ENCODE measurements at regions not wholly inside any gene's neighbourhood (a gene's known extent, or its start where the extent isn't known, plus 50 kb on each side); places are given as distances from the start of the nearest gene placed in this dataset.

DNA sequence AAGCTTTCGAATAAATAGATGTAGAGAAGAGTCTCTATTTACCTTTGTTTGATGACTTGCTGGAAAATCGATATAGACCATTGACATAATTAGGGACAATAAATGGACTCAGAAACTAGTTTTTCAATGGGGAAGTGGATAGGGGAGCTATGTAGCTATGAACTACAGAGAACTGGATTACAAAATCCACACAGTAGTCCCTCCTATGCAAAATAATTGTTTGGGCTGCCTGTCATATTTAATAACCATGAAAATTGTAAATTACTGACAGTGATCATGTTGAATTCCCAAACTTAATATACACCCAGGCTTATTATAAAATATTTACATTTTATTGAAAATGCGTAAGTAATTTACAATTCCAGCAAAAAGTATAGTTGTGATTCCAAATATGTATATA lies 333.1 kb upstream of the FAM241A start:
- Histone ChIP-seq H3K79me1 (ENCODE audit: low read depth, low read length) (no peaks in the 10 kb centered on the region), H3K4ac (replicated peaks; ENCODE audit: insufficient read length, low read depth, low read length) (no peak overlapping the region), H3K4me3 (ENCODE audit: extremely low read depth in 1 of 4, insufficient read depth in 2 of 4, low read depth in 3 of 4, low read length in 4 of 4) (no peak overlapping the region), H2BK5ac (ENCODE audit: low read depth, low read length) (no peak overlapping the region), H4K20me1 (replicated peaks in 1 of 2; ENCODE audit: control insufficient read depth in 1 of 2, insufficient read depth in 2 of 2, low read length in 2 of 2) (peaks cover 0 to 4% of the 10 kb centered on the region in 2 experiments), H2BK20ac (ENCODE audit: low read length) (no peak overlapping the region), H3K9ac (replicated peaks in 1 of 4; ENCODE audit: extremely low read depth in 1 of 4, low read depth in 3 of 4, low read length in 3 of 4) (no peak overlapping the region), H4K8ac (ENCODE audit: extremely low read depth, insufficient read depth, low read length) (no peak overlapping the region), H3K23ac (ENCODE audit: insufficient read length) (no peak overlapping the region), H3K27ac (ENCODE audit: low read depth, low read length) (no peak overlapping the region), H3K4me1 (replicated peaks in 1 of 4; ENCODE audit: control insufficient read depth in 3 of 4, insufficient read depth in 4 of 4, low read length in 3 of 4) (0 out of 7 replicates have a peak, but pooled peaks cover 0 to 2% (median 0%) of the 10 kb centered on the region in 4 experiments), H2AFZ (ENCODE audit: low read length) (no peak overlapping the region), H3K14ac (ENCODE audit: insufficient read length) (no peak overlapping the region), H2AK5ac (ENCODE audit: low read depth, low read length) (no peak overlapping the region), H2BK12ac (ENCODE audit: low read depth, low read length) (no peak overlapping the region), H3K23me2 (ENCODE audit: low read depth, low read length) (no peaks in the 10 kb centered on the region), H4K5ac (ENCODE audit: insufficient read length, low read depth, low read length) (no peak overlapping the region), H3K4me2 (ENCODE audit: insufficient read depth in 1 of 2, low read depth in 2 of 2, low read length in 2 of 2) (no peak overlapping the region), H4K91ac (replicated peaks; ENCODE audit: insufficient read length, low read length) (no peak overlapping the region), H3K56ac (replicated peaks; ENCODE audit: insufficient read length, low read depth, low read length) (no peak overlapping the region), H2BK15ac (ENCODE audit: low read length) (no peak overlapping the region), H2BK120ac (replicated peaks; ENCODE audit: low read depth, low read length) (no peak overlapping the region), H3K27me3 (replicated peaks in 1 of 4; ENCODE audit: control insufficient read depth in 3 of 4, extremely low read depth in 1 of 4, insufficient read depth in 3 of 4, low read length in 3 of 4) (peaks cover 17 to 43% (median 32%) of the 10 kb centered on the region in 4 experiments), H3K36me3 (ENCODE audit: control insufficient read depth in 2 of 4, insufficient read depth in 4 of 4, low read length in 3 of 4) (no peaks in the 10 kb centered on the region), H3K9me3 (ENCODE audit: insufficient read depth in 2 of 2, low read depth in 1 of 2, low read length in 1 of 2) (peaks cover 0 to under 1% of the 10 kb centered on the region in 2 experiments; a peak in 1 of 4 replicates), H3K79me2 (ENCODE audit: control insufficient read depth in 1 of 2, insufficient read depth in 2 of 2, low read length in 2 of 2) (no peaks in the 10 kb centered on the region), H3K18ac (ENCODE audit: extremely low read depth, low read length) (no peak overlapping the region)
- WGBS, 2 experiments (ENCODE audit: extremely low coverage in 1 of 2, insufficient coverage in 1 of 2, insufficient read length in 1 of 2, insufficient replicate concordance in 2 of 2, low coverage in 1 of 2, low lambda C conversion rate in 2 of 2, missing lambda C conversion rate in 1 of 2) = 90% methylated on average over 3 of the region's 3 CpGs; no CpG with 5 or more reads in 1 of the 2 experiments
- ChIA-PET POLR2A (ENCODE audit: partially characterized antibody) (no interaction called here), CTCF (ENCODE audit: partially characterized antibody) (interaction anchor here (1.3 to 1.6 kb wide), 2 partner anchors 13 to 35 kb away, joined by 3 to 4 read pairs; no protein-coding TSS in a partner anchor)
- no peak for DNase-seq (ENCODE audit: low read depth in 1 of 2, low spot score in 2 of 2)
- no peak for FAIRE-seq
- no peak for TF ChIP-seq MAFK (IDR thresholded peaks at IDR 0.05; ENCODE audit: low read depth, low read length)
- no peak for TF ChIP-seq PHF8 (conservative IDR thresholded peaks at IDR 0.05; ENCODE audit: low read depth, low read length)
- no peak for TF ChIP-seq TEAD4 (IDR thresholded peaks at IDR 0.05; ENCODE audit: low read depth, low read length)
- TF ChIP-seq JUND (IDR thresholded peaks at IDR 0.05; ENCODE audit: low read length) = no peak
- no peak for TF ChIP-seq RBBP5 (IDR thresholded peaks at IDR 0.05; ENCODE audit: borderline replicate concordance, low read depth, low read length)
- no peak for TF ChIP-seq ASH2L (IDR thresholded peaks at IDR 0.05; ENCODE audit: low read length)
- no peak for TF ChIP-seq EP300 (IDR thresholded peaks at IDR 0.05; ENCODE audit: borderline replicate concordance in 1 of 2, low read depth in 2 of 2, low read length in 2 of 2)
- TF ChIP-seq GABPA (IDR thresholded peaks at IDR 0.05; ENCODE audit: borderline replicate concordance, insufficient read depth, low read length) = no peak
- no peak for TF ChIP-seq CTBP2 (IDR thresholded peaks at IDR 0.05; ENCODE audit: borderline replicate concordance, insufficient read depth, insufficient read length, low read length)
- no peak for TF ChIP-seq POLR2AphosphoS5 (IDR thresholded peaks at IDR 0.05; ENCODE audit: low read depth, low read length)
- TF ChIP-seq BCL11A (IDR thresholded peaks at IDR 0.05; ENCODE audit: low read depth in 2 of 2, low read length in 2 of 2) = no peak
- no peak for TF ChIP-seq KDM5A (IDR thresholded peaks at IDR 0.05; ENCODE audit: low read length)
